Keratinocyte (primary cell): ENCODE measurements at regions not wholly inside any gene's neighbourhood (a gene's known extent, or its start where the extent isn't known, plus 50 kb on each side); places are given as distances from the start of the nearest gene placed in this dataset.

Source experiments
- DNase-seq: peaks from one replicate; pipeline ENCODE4 v3.0.0-alpha.2; 2011; ENCODE audit warnings: low read depth, missing footprints, low spot score
- FAIRE-seq: peaks from 2 replicates; lab custom pipeline; 2011; peaks lifted over from hg19 to GRCh38; lab: Jason Lieb, UNC
- H2AFZ ChIP-seq: 2 replicates; pipeline ENCODE4 v1.6.0; 2012; ENCODE audit warnings: low read length, control low read depth, inconsistent platforms; ENCODE audit not compliant: control insufficient read depth
- H3K27ac ChIP-seq: 2 replicates; pipeline ENCODE4 v1.5.1; 2011; ENCODE audit warnings: low read length; ENCODE audit not compliant: control insufficient read depth, insufficient read depth
- H3K27me3 ChIP-seq: 3 replicates; pipeline ENCODE4 v1.6.0; 2011; ENCODE audit warnings: low read length; ENCODE audit not compliant: control insufficient read depth, insufficient read depth; ENCODE audit errors: extremely low read depth
- H3K36me3 ChIP-seq, 2 experiments: 2 replicates in 1 of 2; 3 replicates in 1 of 2; pipeline ENCODE4 v1.5.1; 2011; ENCODE audit warnings: low read length in 2 of 2, mild to moderate bottlenecking in 1 of 2; ENCODE audit not compliant: control insufficient read depth in 2 of 2, insufficient read depth in 2 of 2; ENCODE audit errors: extremely low read depth in 1 of 2
- H3K4me1 ChIP-seq: 3 replicates; pipeline ENCODE4 v1.5.1; 2011; ENCODE audit warnings: low read length; ENCODE audit not compliant: control insufficient read depth, insufficient read depth; ENCODE audit errors: extremely low read depth
- H3K4me2 ChIP-seq: 3 replicates; pipeline ENCODE4 v1.6.0; 2011; ENCODE audit warnings: low read depth, low read length; ENCODE audit not compliant: control insufficient read depth, insufficient read depth; ENCODE audit errors: extremely low read depth
- H3K4me3 ChIP-seq, 3 experiments: fragments of 200-600 bp in 1 of 3; sonication (generic) in 1 of 3; 2 replicates in 2 of 3; 3 replicates in 1 of 3; pipeline ENCODE4 v1.5.1; 2011 to 2016; ENCODE audit warnings: low read length in 3 of 3, mild to moderate bottlenecking in 3 of 3, control low read depth in 2 of 3, inconsistent platforms in 1 of 3, low read depth in 1 of 3, mixed read lengths in 1 of 3, mixed run types in 1 of 3, moderate library complexity in 1 of 3; ENCODE audit not compliant: control insufficient read depth in 2 of 3, insufficient read depth in 2 of 3; ENCODE audit errors: extremely low read depth in 1 of 3
- H3K79me2 ChIP-seq: 2 replicates; pipeline ENCODE4 v1.6.0; 2012; ENCODE audit warnings: low read length; ENCODE audit not compliant: control insufficient read depth, insufficient read depth
- H3K9ac ChIP-seq: 3 replicates; pipeline ENCODE4 v1.6.0; 2011; ENCODE audit warnings: low read length; ENCODE audit not compliant: control insufficient read depth, insufficient read depth; ENCODE audit errors: extremely low read depth
- H3K9me1 ChIP-seq: 3 replicates; pipeline ENCODE4 v1.6.0; 2011; ENCODE audit warnings: low read length; ENCODE audit not compliant: control insufficient read depth, insufficient read depth; ENCODE audit errors: extremely low read depth
- H3K9me3 ChIP-seq: 2 replicates; pipeline ENCODE4 v1.5.1; 2012; ENCODE audit warnings: low read depth, low read length; ENCODE audit not compliant: control insufficient read depth
- H4K20me1 ChIP-seq: 3 replicates; pipeline ENCODE4 v1.6.0; 2011; ENCODE audit warnings: low read length; ENCODE audit not compliant: control insufficient read depth, insufficient read depth; ENCODE audit errors: extremely low read depth
- CTCF ChIP-seq, 3 experiments: IDR thresholded peaks in 1 of 3; conservative IDR thresholded peaks in 1 of 3; optimal IDR thresholded peaks in 1 of 3; 2 replicates in 2 of 3; 3 replicates in 1 of 3; pipeline versions ENCODE3 to v1.5.1; 2011; ENCODE audit warnings: low read length in 3 of 3, mild to moderate bottlenecking in 3 of 3, moderate library complexity in 2 of 3, control low read depth in 1 of 3, inconsistent platforms in 1 of 3; ENCODE audit not compliant: insufficient read depth in 2 of 3; ENCODE audit errors: extremely low read depth in 1 of 3
- EZH2 ChIP-seq: IDR thresholded peaks from one replicate; pipeline ENCODE4 v1.6.1; 2012; ENCODE audit warnings: inconsistent platforms, mild to moderate bottlenecking, low read length, moderate library complexity
- dilution Hi-C: fragments of 300-500 bp; cut with MboI; formaldehyde crosslinking; loops from one replicate; pipeline ENCODE4 v1.7.0; 2020; ENCODE audit warnings: low sequenced_read_pairs; ENCODE audit not compliant: extremely low pct_ligation_motif_present

- Histone ChIP-seq H3K4me1 (no peaks in the 10 kb centered on the region), H3K9me1 (no peaks in the 10 kb centered on the region)
- dilution Hi-C loops, result no loop called here
Observed at GRCh38 chr10:1807196-1807595, 69.9 kb upstream of the ADARB2 start.

GRCh38 chr10:1802413-1802812 lies 65.1 kb upstream of the ADARB2 start:
- no peaks in the 10 kb centered on the region for H4K20me1 ChIP-seq
- no peak overlapping the region for H3K27ac ChIP-seq
- H3K9me1 ChIP-seq, result no peaks in the 10 kb centered on the region
- no peak overlapping the region for H2AFZ ChIP-seq
- no peak overlapping the region for H3K4me3 ChIP-seq
- peaks cover 14% of the 10 kb centered on the region for H3K9me3 ChIP-seq
- no peak overlapping the region for H3K4me2 ChIP-seq
- FAIRE-seq (no peak), DNase-seq (no peak)
- TF ChIP-seq EZH2 (no peak), CTCF (optimal IDR thresholded peaks at IDR 0.05 in 1 of 3, IDR thresholded peaks at IDR 0.05 in 1 of 3, conservative IDR thresholded peaks at IDR 0.05 in 1 of 3; ENCODE audit: extremely low read depth in 1 of 3, insufficient read depth in 2 of 3, low read length in 3 of 3) (no peak)
- H3K36me3 ChIP-seq, result no peaks in the 10 kb centered on the region
- dilution Hi-C loops, result no loop called here
- H3K4me1 ChIP-seq, result no peaks in the 10 kb centered on the region
- no peaks in the 10 kb centered on the region for H3K79me2 ChIP-seq
- H3K27me3 ChIP-seq, result no peaks in the 10 kb centered on the region
- H3K9ac ChIP-seq, result no peak overlapping the region

More at GRCh38 chr10:1807196-1807595, 69.9 kb upstream of the ADARB2 start:
- Histone ChIP-seq H3K4me2 (no peak overlapping the region), H2AFZ (no peak overlapping the region), H3K36me3 (no peaks in the 10 kb centered on the region), H3K79me2 (no peaks in the 10 kb centered on the region), H3K4me3 (no peak overlapping the region), H4K20me1 (no peaks in the 10 kb centered on the region), H3K9ac (no peak overlapping the region), H3K9me3 (peaks cover 10% of the 10 kb centered on the region), H3K27ac (no peak overlapping the region), H3K27me3 (no peaks in the 10 kb centered on the region)
- no peak for FAIRE-seq
- no peak for DNase-seq
- TF ChIP-seq EZH2 (no peak), CTCF (optimal IDR thresholded peaks at IDR 0.05 in 1 of 3, IDR thresholded peaks at IDR 0.05 in 1 of 3, conservative IDR thresholded peaks at IDR 0.05 in 1 of 3; ENCODE audit: extremely low read depth in 1 of 3, insufficient read depth in 2 of 3, low read length in 3 of 3) (no peak)
